SU-DHL-6 (cell line): ENCODE measurements at regions not wholly inside any gene's neighbourhood (a gene's known extent, or its start where the extent isn't known, plus 50 kb on each side); places are given as distances from the start of the nearest gene placed in this dataset.

Source experiments
- CTCF ChIP-seq: fragments of 200-600 bp; sonication (generic); IDR thresholded peaks from one replicate; pipeline ENCODE4 v1.5.1; 2017; ENCODE audit warnings: antibody characterized with exemption, mild to moderate bottlenecking, low read length, moderate library complexity; ENCODE audit not compliant: insufficient read depth, poor library complexity, severe bottlenecking
- EZH2phosphoT487 ChIP-seq: fragments of 200-600 bp; sonication (generic), shearing (Covaris generic); conservative IDR thresholded peaks from 2 replicates; pipeline ENCODE4 v1.6.1; 2018; ENCODE audit warnings: mild to moderate bottlenecking, antibody characterized with exemption, low read length, moderate library complexity, mixed read lengths

GRCh38 chr12:97132270-97132669 lies 225.2 kb downstream of the NEDD1 start:
- no peak for TF ChIP-seq CTCF
- TF ChIP-seq EZH2phosphoT487, result no peak
